ENCODE measurements at regions not wholly inside any gene's neighbourhood (a gene's known extent, or its start where the extent isn't known, plus 50 kb on each side); places are given as distances from the start of the nearest gene placed in this dataset.
A peak's percentile ranks its signal among the peaks of the same experiment; 100 is the strongest.

DNA sequence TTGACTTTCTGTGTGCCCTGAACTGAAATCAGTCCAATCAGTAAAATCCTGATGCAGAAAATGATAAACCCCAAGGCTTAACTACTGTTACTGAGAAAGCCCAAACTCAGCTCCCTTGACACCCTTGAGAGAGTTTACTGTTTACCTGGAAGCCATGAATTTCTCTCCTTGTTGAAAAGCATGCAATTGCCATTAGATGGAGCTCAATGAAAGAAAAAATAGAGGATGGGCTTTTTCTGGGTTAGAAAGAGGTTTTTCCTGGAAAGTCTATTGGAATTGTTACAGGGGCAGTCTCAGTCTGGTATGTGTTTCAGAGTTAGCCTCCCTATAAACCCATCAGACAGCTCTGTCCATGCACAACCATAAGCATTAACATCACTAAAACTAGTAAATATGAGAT lies 66.4 kb upstream of the C4orf54 start:
- TF ChIP-seq, protein P1, sequence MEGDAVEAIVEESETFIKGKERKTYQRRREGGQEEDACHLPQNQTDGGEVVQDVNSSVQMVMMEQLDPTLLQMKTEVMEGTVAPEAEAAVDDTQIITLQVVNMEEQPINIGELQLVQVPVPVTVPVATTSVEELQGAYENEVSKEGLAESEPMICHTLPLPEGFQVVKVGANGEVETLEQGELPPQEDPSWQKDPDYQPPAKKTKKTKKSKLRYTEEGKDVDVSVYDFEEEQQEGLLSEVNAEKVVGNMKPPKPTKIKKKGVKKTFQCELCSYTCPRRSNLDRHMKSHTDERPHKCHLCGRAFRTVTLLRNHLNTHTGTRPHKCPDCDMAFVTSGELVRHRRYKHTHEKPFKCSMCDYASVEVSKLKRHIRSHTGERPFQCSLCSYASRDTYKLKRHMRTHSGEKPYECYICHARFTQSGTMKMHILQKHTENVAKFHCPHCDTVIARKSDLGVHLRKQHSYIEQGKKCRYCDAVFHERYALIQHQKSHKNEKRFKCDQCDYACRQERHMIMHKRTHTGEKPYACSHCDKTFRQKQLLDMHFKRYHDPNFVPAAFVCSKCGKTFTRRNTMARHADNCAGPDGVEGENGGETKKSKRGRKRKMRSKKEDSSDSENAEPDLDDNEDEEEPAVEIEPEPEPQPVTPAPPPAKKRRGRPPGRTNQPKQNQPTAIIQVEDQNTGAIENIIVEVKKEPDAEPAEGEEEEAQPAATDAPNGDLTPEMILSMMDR (conservative IDR thresholded peaks at IDR 0.05; ENCODE audit: low read length), result no peak
- no peak overlapping the region for H3K4me3 ChIP-seq (ENCODE audit: low read length)
- no peak for DNase-seq (ENCODE audit: low read depth)

DNA sequence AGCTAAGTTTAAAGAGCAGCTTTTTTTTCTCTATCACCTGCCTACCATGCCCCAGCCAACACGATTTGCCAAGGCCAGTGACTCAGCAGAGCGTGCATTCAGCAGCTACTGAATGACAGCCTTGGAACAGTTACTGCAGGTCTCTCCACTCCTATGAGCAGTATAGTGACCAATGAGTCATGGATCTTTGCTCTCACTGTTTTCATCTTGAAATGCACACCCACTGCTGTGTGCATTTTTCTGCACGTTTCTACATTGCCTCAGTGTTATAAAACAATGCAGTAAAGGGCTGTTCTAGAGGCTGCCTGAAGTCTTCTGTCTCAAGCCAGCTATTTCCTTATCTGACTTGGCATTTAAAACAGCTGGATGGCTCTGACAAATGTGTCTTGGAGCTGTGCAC lies 66.0 kb upstream of the C4orf54 start:
- DNase-seq (ENCODE audit: low read depth), result peak; percentile 25
- TF ChIP-seq, protein P1 (conservative IDR thresholded peaks at IDR 0.05; ENCODE audit: low read length), result no peak
- no peak overlapping the region for H3K4me3 ChIP-seq (ENCODE audit: low read length)

DNA sequence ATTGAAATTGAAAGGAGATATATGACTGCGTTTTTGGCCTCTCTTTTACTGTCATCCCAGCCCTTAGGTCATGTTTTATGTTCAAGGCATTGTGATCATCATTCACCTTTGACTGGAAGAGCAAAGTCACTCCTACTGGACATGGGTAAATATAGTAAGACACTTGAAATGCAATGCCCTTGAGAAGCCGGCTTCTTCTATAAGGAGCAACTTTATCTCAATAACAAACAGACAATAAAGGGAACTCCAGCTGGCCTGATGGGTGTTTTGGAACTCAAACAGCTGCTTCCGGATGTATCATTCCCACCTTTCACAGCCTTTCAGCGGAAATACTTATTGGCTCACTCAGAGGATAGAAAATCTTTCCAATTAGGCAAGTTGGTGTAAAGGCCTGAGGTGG lies 65.1 kb upstream of the C4orf54 start:
- DNase-seq (ENCODE audit: low read depth), result no peak
- TF ChIP-seq, protein P1 (conservative IDR thresholded peaks at IDR 0.05; ENCODE audit: low read length), result no peak
- H3K4me3 ChIP-seq (ENCODE audit: low read length), result no peak overlapping the region

DNA sequence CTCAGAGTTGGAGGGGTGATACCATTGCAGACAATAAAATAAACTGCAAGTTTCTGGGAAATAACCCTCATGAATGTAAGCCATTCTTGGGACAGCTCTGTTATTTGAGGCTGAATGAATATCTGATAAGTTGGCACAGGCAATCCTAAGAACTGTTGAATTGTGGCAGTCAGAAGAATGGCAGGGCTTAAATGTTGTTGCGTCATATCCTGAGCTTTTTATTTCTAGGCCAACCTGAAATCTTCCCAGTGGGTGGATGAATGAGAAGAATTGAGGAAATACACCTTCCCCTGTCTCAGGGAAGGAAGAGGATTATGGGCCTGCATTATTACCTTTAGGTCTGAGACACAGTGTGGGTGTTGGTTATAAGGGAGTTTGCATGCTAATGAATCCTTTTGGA lies 64.4 kb upstream of the C4orf54 start:
- TF ChIP-seq, protein P1 (conservative IDR thresholded peaks at IDR 0.05; ENCODE audit: low read length), result no peak
- no peak overlapping the region for H3K4me3 ChIP-seq (ENCODE audit: low read length)
- no peak for DNase-seq (ENCODE audit: low read depth)

DNA sequence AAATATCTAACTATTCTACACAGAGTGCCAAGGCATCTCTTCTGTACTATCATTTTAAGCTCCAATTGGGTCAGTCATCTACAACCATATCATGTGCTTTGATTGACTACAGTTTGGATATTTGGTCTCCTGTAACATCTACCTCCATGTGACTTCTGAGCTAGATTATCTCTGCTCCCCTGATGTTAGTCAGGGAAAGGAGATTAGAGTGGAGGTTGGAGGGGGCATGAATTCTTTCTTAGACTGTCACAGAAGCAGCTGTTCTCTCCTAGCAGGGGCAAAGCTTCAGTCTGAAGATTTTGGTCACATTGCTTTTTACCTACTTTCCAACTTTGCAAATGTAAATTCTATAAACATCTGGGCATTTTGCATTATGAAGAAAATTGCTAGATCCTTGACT lies 62.6 kb upstream of the C4orf54 start:
- no peak for DNase-seq (ENCODE audit: low read depth)
- H3K4me3 ChIP-seq (ENCODE audit: low read length), result no peak overlapping the region
- TF ChIP-seq, protein P1 (conservative IDR thresholded peaks at IDR 0.05; ENCODE audit: low read length), result no peak

DNA sequence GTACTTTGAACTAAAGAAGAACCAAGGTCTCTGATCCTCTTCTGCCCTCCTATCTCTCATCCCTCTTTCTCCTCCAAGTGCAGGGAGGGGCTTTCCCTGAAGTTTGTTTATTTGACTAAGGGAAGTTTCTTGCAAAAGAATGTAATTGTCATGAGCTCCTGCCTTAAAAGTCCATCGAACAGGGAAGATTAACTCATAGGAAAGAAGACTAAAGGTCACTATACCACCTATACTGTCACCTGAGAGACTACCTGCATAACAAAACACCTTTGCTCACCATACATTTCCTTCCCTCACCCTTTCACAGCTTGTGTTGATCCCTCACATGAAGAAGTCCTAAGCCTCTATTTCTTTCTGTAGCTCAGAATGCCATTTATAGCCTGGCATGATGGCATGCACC lies 59.4 kb upstream of the C4orf54 start:
- DNase-seq (ENCODE audit: low read depth), result no peak
- TF ChIP-seq, protein P1 (conservative IDR thresholded peaks at IDR 0.05; ENCODE audit: low read length), result no peak
- H3K4me3 ChIP-seq (ENCODE audit: low read length), result no peak overlapping the region

DNA sequence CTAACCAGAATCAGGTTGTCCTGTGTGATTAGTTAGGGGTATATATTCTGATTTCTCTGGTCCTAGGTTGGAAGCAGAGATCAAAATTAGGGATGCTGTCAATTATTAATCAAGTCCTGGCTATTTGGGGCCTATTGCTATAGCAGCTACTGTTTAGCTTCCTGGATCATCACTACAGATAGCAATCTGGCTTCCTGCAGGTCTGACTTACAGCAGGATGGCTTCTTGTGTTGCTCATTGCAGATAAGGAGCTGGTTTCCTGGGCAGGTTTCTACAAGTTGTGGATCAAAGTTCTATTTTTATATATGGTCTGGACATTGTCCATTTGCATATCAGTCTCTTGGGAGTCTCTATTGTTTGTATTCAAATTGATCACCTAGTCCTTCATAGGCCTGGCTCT lies 57.7 kb upstream of the C4orf54 start:
- no peak for DNase-seq (ENCODE audit: low read depth)
- TF ChIP-seq, protein P1 (conservative IDR thresholded peaks at IDR 0.05; ENCODE audit: low read length), result no peak
- no peak overlapping the region for H3K4me3 ChIP-seq (ENCODE audit: low read length)
